GM19463 (cell line): ENCODE measurements at regions not wholly inside any gene's neighbourhood (a gene's known extent, or its start where the extent isn't known, plus 50 kb on each side); places are given as distances from the start of the nearest gene placed in this dataset.
"Not testable (repeated sequence)": the region's sequence is repeated elsewhere in the genome, so short reads cannot be mapped to it uniquely, and the experiment has no call there.

Experiments
- ATAC-seq: cut with Tn5 transposase; IDR thresholded peaks from one replicate; pipeline ENCODE4 v1.9.1; 2021; ENCODE audit warnings: mild to moderate bottlenecking, moderate library complexity; ENCODE audit not compliant: unreplicated experiment

DNA sequence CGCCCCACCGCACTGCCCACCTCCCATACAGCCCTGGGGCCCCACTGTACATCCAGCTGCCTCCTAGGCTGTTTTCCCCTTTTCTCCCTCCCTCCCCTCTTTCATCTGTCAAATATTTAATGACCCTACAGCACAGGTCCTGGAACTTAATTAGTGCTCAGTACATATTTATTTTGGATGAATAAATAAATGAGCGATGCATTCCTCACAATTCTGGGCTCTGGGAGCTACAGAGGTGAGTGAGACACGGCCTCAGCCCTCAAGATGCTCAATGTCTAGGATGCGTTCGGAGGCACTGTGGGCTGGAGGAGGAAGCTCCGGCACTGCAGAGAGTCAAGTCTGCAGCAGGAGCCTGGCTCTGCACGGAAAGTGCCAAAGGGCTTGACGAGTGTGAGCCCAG is 175.0 kb downstream of the FAM43A start:
- no peak for ATAC-seq

DNA sequence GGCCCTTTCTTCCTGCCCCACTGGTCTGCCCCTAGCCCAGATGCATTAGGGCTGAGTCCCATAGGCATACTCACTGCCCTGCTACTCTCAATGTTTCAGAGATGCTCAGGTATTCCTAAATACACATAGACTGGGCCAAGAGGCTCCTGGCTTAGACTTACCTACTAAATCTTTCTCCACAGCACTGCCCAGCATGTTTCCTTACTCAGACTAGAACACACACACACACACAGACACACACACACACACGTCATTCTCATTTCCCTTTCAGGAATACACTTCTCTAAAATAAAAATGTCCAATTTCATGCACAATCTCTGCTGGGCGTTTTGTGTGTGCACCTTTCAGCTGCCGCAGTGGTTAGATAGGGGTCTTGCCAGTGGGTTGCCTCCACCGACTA is 175.7 kb downstream of the FAM43A start:
- ATAC-seq, result no peak

GRCh38 chr3:194865061-194865460 is 179.4 kb downstream of the FAM43A start:
- no peak for ATAC-seq

GRCh38 chr3:194865615-194866014 is 179.9 kb downstream of the FAM43A start:
- no peak for ATAC-seq

GRCh38 chr3:194866236-194866635 is 180.6 kb downstream of the FAM43A start:
- no peak for ATAC-seq

DNA sequence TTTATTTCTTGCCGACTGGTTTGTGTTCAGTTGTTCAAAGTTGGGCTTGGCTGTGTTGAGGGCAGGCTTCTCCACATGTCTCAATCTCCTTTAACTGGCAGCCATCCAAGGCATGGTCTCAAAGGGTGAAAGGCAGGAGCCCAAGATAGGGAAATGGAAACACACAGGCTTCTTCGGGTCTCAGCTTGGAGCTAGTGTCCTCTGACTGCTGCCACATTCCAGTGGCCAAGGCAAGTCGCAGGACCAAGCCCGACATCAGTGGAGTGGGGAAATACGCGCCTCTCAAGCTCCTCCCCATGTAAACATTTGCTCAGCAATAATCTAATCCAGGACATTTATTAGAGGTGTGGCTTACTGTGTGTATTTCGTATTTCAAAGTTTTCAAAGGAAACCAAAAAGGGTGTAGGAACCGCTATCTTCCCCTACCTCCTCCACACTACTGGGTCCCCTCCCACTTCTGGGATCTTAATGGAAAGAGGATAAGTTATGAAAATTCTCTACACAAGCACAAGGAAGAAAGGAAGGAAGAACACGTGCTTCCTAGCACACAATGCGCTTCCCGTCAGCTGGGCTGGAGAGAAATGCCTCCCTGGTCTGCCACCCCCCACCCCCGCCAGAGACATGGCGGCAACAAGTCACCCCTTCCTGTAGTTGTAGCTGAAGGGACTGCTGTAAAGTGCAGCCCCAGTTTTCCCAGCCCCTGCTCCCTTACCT is 181.7 kb downstream of the FAM43A start:
- ATAC-seq, result no peak

DNA sequence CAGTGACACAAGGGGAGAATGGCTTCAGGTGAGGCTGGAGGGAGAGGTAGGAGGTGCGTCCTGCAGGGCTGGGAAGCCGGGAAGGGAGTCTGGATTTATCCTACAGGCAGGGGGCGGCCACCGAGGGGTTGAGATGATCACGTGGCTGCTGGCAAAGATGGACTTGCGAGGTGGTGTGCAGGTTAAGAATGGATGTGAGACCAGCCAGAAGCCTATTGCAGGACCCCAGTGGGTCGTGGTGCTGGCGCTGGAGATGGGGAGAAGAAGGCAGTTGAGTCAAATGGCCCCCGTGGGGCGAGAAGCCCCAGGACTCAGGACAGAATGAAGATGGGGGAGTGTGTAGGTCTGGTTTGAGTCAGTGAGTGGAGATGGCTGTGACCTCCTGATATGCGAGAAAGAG is 183.1 kb downstream of the FAM43A start:
- ATAC-seq, result no peak

DNA sequence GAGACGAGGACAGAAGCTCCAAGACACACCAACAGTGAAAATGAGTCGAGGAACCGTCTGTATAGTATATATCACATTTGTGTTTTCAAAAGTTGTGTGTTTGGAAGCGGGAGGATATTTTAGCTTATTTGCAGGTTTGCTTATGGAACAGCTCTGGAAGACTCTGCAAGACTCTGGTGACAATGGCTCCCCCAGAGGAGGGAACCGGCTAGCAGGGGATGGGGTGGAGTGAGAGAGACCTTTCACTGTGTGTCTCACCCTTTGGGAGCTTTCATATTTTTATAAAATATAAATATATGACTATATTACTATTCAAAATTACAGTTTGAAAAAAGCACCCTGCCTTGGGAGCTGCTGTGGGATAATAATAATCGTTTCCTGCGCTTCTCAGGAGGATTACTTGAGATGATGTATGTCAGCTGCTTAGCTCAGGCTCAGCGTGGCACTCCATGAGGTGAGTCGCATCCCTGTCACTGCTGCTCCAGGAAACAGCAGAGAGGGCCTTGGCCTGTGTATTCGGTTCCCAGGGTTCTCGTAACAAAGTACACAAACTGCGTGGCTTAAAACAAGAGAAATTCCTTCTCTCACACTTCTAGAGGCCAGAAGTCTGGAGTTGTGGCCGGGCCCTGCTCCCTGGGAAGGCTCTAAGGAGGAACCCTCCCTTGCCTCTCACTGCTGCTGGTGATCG is 183.9 kb downstream of the FAM43A start:
- ATAC-seq, result no peak

DNA sequence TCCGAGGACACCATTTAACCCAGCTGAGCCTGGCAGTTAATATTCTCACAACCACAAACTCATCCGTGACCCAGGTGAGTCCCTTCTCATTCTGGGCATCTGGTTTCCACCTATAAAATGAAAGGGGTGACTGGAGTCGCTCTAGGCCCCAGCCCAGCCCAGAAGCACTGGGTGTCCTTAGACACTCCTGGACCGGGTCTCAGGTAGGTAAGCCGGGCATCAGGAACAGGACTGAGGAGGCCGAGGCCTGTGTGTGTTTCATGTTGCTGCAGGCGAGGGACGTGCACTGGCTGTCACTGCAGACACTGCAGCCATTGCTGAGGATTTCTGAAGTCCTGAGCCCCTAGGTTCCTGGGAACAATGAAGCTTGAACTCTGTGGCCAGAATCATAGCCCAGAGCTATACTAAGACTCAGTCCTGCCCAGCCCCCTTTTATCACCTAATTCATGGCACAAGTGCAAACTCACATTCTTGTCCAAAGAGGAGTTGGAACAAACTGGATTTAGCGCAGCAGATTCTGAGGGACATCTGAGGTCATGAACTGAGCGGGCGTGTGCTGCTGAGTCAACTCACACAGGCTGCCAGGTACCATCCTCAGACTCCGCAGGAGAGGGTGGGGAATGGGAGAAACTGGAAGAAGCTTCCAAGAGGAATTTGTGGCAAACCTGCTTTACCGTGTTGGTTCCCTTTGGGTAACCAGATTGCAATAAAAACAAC is 184.9 kb downstream of the FAM43A start:
- no peak for ATAC-seq

GRCh38 chr3:194871143-194871863 is 185.6 kb downstream of the FAM43A start:
- ATAC-seq, result peak; percentile 73

DNA sequence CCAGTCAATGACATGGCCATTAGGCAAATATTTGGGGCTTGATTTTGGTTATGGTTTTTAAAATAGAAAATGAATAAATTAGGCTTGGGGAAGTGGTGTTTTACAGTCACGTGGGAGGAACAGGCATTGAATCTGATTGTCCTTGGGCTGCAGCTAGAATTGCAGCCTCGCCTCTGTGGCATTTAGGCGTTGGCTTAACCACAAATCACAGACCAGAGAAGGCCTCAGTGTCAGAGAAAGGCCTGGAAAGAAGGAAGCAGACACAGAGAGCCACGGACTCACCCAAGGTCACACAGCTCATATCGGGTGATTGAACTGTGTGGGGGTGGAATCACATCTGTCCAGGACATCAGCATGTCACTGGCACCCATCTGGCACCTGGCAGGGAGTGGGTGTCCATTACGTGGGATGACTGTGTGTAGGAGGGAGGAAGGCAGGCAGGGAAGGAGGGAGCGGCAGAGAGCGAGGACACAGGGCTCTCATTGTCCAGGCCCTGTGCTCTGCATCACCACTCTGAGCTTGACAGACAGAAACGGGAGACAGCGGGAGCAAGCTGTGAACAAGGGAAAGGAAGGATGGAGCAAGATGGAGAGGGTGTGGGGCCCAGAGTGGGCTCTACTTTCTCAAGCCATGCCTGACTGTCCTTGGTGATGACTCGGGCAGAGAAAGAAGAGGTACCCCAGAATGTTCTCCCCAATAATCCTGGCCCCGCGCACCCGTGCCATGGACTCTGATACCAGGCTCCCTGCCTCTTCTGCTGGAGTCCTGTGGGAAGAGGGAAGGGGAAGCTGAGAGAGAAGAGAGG is 186.4 kb downstream of the FAM43A start:
- no peak for ATAC-seq

DNA sequence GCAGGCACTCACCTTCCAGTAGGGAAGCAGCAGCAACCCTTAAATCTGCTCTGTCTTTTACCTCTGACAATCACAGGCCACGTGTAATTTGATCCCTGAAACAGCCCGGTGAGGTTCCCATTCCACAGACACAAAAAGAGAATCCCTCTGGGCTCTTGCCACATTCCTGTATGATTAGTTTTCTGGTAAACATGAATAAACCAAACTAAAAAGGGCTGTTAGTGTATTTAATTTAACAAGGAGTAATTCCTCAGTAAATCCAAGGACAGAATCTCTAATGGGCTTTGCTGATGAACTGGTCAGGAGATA is 186.9 kb downstream of the FAM43A start:
- no peak for ATAC-seq

- ATAC-seq, result not testable (repeated sequence)
These were observed 187.8 kb downstream of the FAM43A start for GRCh38 chr3:194873474-194873873.

DNA sequence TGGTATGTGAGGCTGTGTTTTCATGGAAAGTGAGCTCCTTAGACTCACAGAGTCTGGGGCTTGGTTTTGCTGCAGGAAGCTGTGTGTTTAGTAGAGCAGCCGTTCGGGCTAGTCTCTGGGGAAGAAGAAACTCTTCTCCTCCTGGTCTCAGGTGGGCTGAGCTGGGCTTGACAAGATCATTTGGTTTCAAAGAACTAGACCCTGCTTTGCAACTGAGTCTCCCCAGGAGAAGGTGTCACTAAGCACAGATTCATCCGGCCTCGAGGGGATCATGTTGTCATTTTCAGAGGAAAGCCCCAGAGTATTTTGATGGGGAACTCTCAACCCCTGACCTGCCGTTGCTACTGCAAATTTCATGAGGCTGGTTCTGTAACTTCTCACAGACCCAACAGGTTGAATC is 188.5 kb downstream of the FAM43A start:
- ATAC-seq, result no peak

- ATAC-seq, result no peak
These were observed 189.1 kb downstream of the FAM43A start for GRCh38 chr3:194874783-194875182.

DNA sequence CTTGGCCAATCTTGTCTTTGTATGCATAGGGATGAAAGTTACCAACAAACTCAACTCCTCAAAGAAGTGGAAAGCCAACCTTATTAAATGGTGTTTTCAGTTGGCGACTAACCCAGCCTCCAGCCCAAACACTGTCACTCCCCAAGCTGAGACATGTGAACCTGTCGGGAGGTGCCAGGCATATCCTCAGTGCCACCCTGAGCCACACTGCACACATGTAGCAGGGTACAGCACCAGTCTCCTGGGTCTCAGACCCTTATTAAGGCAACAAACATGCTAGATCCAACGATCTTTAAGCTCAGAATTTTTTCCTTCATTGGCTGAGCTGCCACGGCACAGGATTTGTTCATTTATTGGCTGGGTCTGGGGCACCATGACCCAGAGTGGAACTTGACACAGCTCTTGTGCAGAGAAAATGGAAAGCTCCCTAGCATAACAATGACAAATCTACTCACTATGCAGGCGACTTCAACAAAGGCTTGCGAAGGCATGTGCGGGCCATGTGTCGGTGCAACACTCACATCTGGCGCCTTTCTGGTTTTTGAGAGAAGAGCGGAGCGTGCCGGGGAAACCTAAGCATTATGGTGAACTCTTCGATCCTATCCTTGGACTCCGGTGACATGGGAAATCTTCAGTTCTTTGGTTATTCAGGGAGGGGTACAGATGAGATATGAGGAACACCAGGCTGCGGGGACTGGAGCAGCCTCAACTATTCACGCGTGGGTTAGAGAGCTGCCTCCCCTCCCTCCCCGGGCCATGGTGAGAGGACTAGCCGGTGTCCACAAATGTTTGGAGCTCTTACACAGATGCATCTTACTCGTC is 190.1 kb downstream of the FAM43A start:
- ATAC-seq, result no peak

DNA sequence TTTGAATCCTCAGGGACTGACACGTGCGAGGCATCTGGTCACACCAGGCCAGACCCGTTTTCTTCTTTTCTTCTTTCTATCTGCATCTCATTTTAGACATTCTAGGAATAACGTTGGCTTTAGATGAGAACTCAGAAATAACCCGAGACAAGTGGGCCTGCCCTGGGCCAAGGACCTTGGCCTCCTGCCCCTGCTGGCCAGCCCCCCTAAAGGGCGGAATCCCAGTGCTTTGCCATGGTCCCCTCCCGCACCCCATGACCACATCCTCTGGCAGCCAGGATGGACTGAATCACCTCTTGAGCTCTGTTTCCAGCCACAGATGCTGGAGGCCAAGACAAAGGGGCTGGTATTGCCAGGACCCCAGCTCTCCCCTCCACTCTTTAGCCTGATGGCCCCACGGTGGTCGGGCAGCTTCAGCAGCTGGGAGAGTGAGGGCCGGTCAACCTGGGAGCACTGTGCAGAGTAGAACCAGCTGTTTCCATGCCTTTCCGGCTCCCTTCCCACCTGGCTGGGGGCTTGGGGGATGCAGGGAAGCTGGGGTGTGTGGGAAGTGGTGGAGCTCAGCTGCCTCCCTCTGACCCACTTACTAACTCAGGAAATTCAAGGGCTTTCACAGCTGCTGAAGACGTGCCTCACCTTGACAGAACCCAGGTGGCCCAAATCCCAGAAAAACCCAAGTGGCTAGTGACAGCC is 190.9 kb downstream of the FAM43A start:
- no peak for ATAC-seq

- ATAC-seq, result no peak
These were observed 191.8 kb downstream of the FAM43A start for GRCh38 chr3:194877291-194878119.
